HG02642 (cell line): ENCODE measurements at regions not wholly inside any gene's neighbourhood (a gene's known extent, or its start where the extent isn't known, plus 50 kb on each side); places are given as distances from the start of the nearest gene placed in this dataset.

Source experiments
- ATAC-seq: cut with Tn5 transposase; IDR thresholded peaks from one replicate; pipeline ENCODE4 v1.9.1; 2021; ENCODE audit warnings: mild to moderate bottlenecking; ENCODE audit not compliant: unreplicated experiment, poor library complexity

GRCh38 chr2:147792966-147793617 lies 51.7 kb upstream of the ACVR2A start:
- no peak for ATAC-seq

GRCh38 chr2:147790580-147790979 lies 54.2 kb upstream of the ACVR2A start:
- no peak for ATAC-seq

- no peak for ATAC-seq
These were observed 55.1 kb upstream of the ACVR2A start for GRCh38 chr2:147789720-147790119.

GRCh38 chr2:147789287-147789686 lies 55.5 kb upstream of the ACVR2A start:
- ATAC-seq = no peak

- ATAC-seq = no peak
These were observed 62.5 kb upstream of the ACVR2A start for GRCh38 chr2:147782141-147782930.

GRCh38 chr2:147779440-147779839 lies 65.4 kb upstream of the ACVR2A start:
- no peak for ATAC-seq

- ATAC-seq = no peak
These were observed 67.4 kb upstream of the ACVR2A start for GRCh38 chr2:147777394-147777793.

- no peak for ATAC-seq
These were observed 70.0 kb upstream of the ACVR2A start for GRCh38 chr2:147774805-147775204.

- no peak for ATAC-seq
These were observed 71.3 kb upstream of the ACVR2A start for GRCh38 chr2:147773479-147773878.

- no peak for ATAC-seq
These were observed 72.0 kb upstream of the ACVR2A start for GRCh38 chr2:147772781-147773180.

- ATAC-seq = no peak
These were observed 81.0 kb upstream of the ACVR2A start for GRCh38 chr2:147763861-147764260.

- no peak for ATAC-seq
These were observed 83.8 kb upstream of the ACVR2A start for GRCh38 chr2:147760984-147761383.

- ATAC-seq = no peak
These were observed 85.3 kb upstream of the ACVR2A start for GRCh38 chr2:147759536-147759935.

- ATAC-seq = no peak
These were observed 86.0 kb upstream of the ACVR2A start for GRCh38 chr2:147758821-147759220.

GRCh38 chr2:147756069-147756468 lies 88.8 kb upstream of the ACVR2A start:
- no peak for ATAC-seq

GRCh38 chr2:147740211-147740927 lies 104.5 kb upstream of the ACVR2A start:
- ATAC-seq = no peak

GRCh38 chr2:147739508-147739907 lies 105.3 kb upstream of the ACVR2A start:
- ATAC-seq = no peak

GRCh38 chr2:147718831-147719230 lies 126.0 kb upstream of the ACVR2A start:
- no peak for ATAC-seq

GRCh38 chr2:147716906-147717305 lies 127.9 kb upstream of the ACVR2A start:
- ATAC-seq = no peak

- ATAC-seq = peak; percentile 60
These were observed 129.0 kb upstream of the ACVR2A start for GRCh38 chr2:147715807-147716206.

- ATAC-seq = no peak
These were observed 130.2 kb upstream of the ACVR2A start for GRCh38 chr2:147714582-147714981.
